HEK293 (cell line): ENCODE measurements at regions not wholly inside any gene's neighbourhood (a gene's known extent, or its start where the extent isn't known, plus 50 kb on each side); places are given as distances from the start of the nearest gene placed in this dataset.

Source experiments
- CTCF ChIA-PET: fragments of 350-600 bp; formaldehyde crosslinking; extraction: SDS; loops from one replicate; lab custom pipeline; 2021; ENCODE audit warnings: antibody characterized with exemption; lab: Yijun Ruan, JAX
- POLR2A ChIA-PET: fragments of 300-600 bp; formaldehyde crosslinking; extraction: SDS; loops from one replicate; lab custom pipeline; 2020; ENCODE audit warnings: antibody characterized with exemption, inconsistent platforms; lab: Yijun Ruan, JAX
- H3K27ac ChIP-seq: fragments of 200-500 bp; sonication (Bioruptor generic); 2 replicates; pipeline ENCODE4 v1.5.1; 2014; ENCODE audit warnings: low read depth, low read length, control low read depth, inconsistent platforms; ENCODE audit errors: extremely low read depth
- H3K36me3 ChIP-seq, 2 experiments: fragments of 200-500 bp in 1 of 2; sonication (Bioruptor generic) in 1 of 2; 1 replicate in 1 of 2; 2 replicates in 1 of 2; pipeline ENCODE4 v1.5.1; 2014 to 2017; ENCODE audit warnings: inconsistent platforms in 2 of 2, low read length in 2 of 2; ENCODE audit not compliant: control insufficient read depth in 2 of 2, insufficient read depth in 1 of 2
- H3K4me1 ChIP-seq: fragments of 200-500 bp; sonication (Bioruptor generic); 2 replicates; pipeline ENCODE4 v1.5.1; 2014; ENCODE audit warnings: mild to moderate bottlenecking, low read length, inconsistent platforms; ENCODE audit not compliant: control insufficient read depth, insufficient read depth
- H3K4me3 ChIP-seq: 2 replicates; pipeline ENCODE4 v1.5.1; 2011; ENCODE audit warnings: low read depth, mild to moderate bottlenecking, control low read depth, low read length, moderate library complexity
- H3K9me3 ChIP-seq: fragments of 200-500 bp; sonication (Bioruptor generic); 2 replicates; pipeline ENCODE4 v1.5.1; 2014; ENCODE audit warnings: low read depth, low read length, inconsistent platforms; ENCODE audit not compliant: control insufficient read depth, insufficient read depth
- BCL11B ChIP-seq: fragments of 450-650 bp; formaldehyde crosslinking; IDR thresholded peaks from 2 replicates; pipeline ENCODE4 v1.5.1; 2016; ENCODE audit warnings: low read depth, missing biosample characterization, missing genetic modification characterization
- KLF10 ChIP-seq: fragments of 450-650 bp; IDR thresholded peaks from 2 replicates; pipeline ENCODE4 v1.5.1; 2018; ENCODE audit warnings: missing biosample characterization, mild to moderate bottlenecking, missing genetic modification characterization
- OVOL3 ChIP-seq: fragments of 450-650 bp; formaldehyde crosslinking; IDR thresholded peaks from 2 replicates; pipeline ENCODE4 v1.5.1; 2016; ENCODE audit warnings: missing biosample characterization, missing genetic modification characterization
- PRDM1 ChIP-seq: fragments of 450-650 bp; formaldehyde crosslinking; IDR thresholded peaks from 2 replicates; pipeline ENCODE4; 2016; ENCODE audit warnings: missing biosample characterization, missing genetic modification characterization
- SP2 ChIP-seq: fragments of 450-650 bp; formaldehyde crosslinking; IDR thresholded peaks from 2 replicates; pipeline ENCODE4 v1.5.1; 2016; ENCODE audit warnings: missing biosample characterization, missing genetic modification characterization
- TCF7L2 ChIP-seq: IDR thresholded peaks from 2 replicates; pipeline ENCODE4 v1.6.1; 2011; ENCODE audit warnings: low read depth, mild to moderate bottlenecking, inconsistent platforms, low read length, moderate library complexity, borderline replicate concordance
- YY2 ChIP-seq: fragments of 450-650 bp; formaldehyde crosslinking; IDR thresholded peaks from 2 replicates; pipeline ENCODE4 v1.5.1; 2016; ENCODE audit warnings: missing biosample characterization, missing genetic modification characterization
- ZFHX2 ChIP-seq: fragments of 450-650 bp; formaldehyde crosslinking; conservative IDR thresholded peaks from 2 replicates; pipeline ENCODE4 v1.5.1; 2016; ENCODE audit warnings: missing biosample characterization, missing genetic modification characterization
- ZNF10 ChIP-seq: fragments of 450-650 bp; formaldehyde crosslinking; IDR thresholded peaks from 2 replicates; pipeline ENCODE4 v1.5.1; 2017; ENCODE audit warnings: missing biosample characterization, missing genetic modification characterization
- ZNF112 ChIP-seq: fragments of 450-650 bp; formaldehyde crosslinking; IDR thresholded peaks from 2 replicates; pipeline ENCODE4 v1.5.0; 2017; ENCODE audit warnings: missing biosample characterization, missing genetic modification characterization
- ZNF121 ChIP-seq: fragments of 450-650 bp; formaldehyde crosslinking; IDR thresholded peaks from 2 replicates; pipeline ENCODE4 v1.5.1; 2016; ENCODE audit warnings: missing biosample characterization, missing genetic modification characterization
- ZNF146 ChIP-seq: fragments of 450-650 bp; formaldehyde crosslinking; IDR thresholded peaks from 2 replicates; pipeline ENCODE4 v1.5.1; 2016; ENCODE audit warnings: missing biosample characterization, missing genetic modification characterization
- ZNF202 ChIP-seq: fragments of 450-650 bp; formaldehyde crosslinking; IDR thresholded peaks from 2 replicates; pipeline ENCODE4 v1.5.1; 2016; ENCODE audit warnings: missing biosample characterization, missing genetic modification characterization, borderline replicate concordance
- ZNF292 ChIP-seq: fragments of 450-650 bp; formaldehyde crosslinking; IDR thresholded peaks from 2 replicates; pipeline ENCODE4 v1.5.1; 2016; ENCODE audit warnings: low read depth, missing biosample characterization, missing genetic modification characterization, borderline replicate concordance
- ZNF324 ChIP-seq: fragments of 450-650 bp; formaldehyde crosslinking; IDR thresholded peaks from 2 replicates; pipeline ENCODE4 v1.5.1; 2016; ENCODE audit warnings: missing biosample characterization, missing genetic modification characterization
- ZNF37A ChIP-seq: fragments of 450-650 bp; IDR thresholded peaks from 2 replicates; pipeline ENCODE4 v1.5.1; 2018; ENCODE audit warnings: missing biosample characterization, missing genetic modification characterization
- ZNF391 ChIP-seq: fragments of 450-650 bp; formaldehyde crosslinking; IDR thresholded peaks from 2 replicates; pipeline ENCODE4 v1.5.1; 2016; ENCODE audit warnings: low read depth, missing biosample characterization, missing genetic modification characterization, borderline replicate concordance
- ZNF394 ChIP-seq: fragments of 450-650 bp; formaldehyde crosslinking; IDR thresholded peaks from 2 replicates; pipeline ENCODE4 v1.5.1; 2016; ENCODE audit warnings: missing biosample characterization, missing genetic modification characterization, mild to moderate bottlenecking, moderate library complexity, borderline replicate concordance
- ZNF404 ChIP-seq: fragments of 450-650 bp; formaldehyde crosslinking; IDR thresholded peaks from 2 replicates; pipeline ENCODE4 v1.5.1; 2017; ENCODE audit warnings: missing biosample characterization, missing genetic modification characterization
- ZNF501 ChIP-seq: fragments of 450-650 bp; formaldehyde crosslinking; IDR thresholded peaks from 2 replicates; pipeline ENCODE4 v1.5.1; 2016; ENCODE audit warnings: missing biosample characterization, missing genetic modification characterization
- ZNF560 ChIP-seq: fragments of 450-650 bp; formaldehyde crosslinking; IDR thresholded peaks from 2 replicates; pipeline ENCODE4 v1.5.1; 2017; ENCODE audit warnings: missing biosample characterization, missing genetic modification characterization, borderline replicate concordance
- ZNF747 ChIP-seq: fragments of 450-650 bp; formaldehyde crosslinking; IDR thresholded peaks from 2 replicates; pipeline ENCODE4 v1.5.1; 2016; ENCODE audit warnings: missing biosample characterization, missing genetic modification characterization
- ZSCAN16 ChIP-seq: fragments of 450-650 bp; formaldehyde crosslinking; IDR thresholded peaks from 2 replicates; pipeline ENCODE4 v1.5.1; 2016; ENCODE audit warnings: missing biosample characterization, missing genetic modification characterization
- TF ChIP-seq, protein P1 (sequence below): fragments of 450-650 bp; formaldehyde crosslinking; IDR thresholded peaks from 2 replicates; pipeline ENCODE4 v1.5.1; 2016; ENCODE audit warnings: missing biosample characterization, missing genetic modification characterization
- TF ChIP-seq, protein P2 (sequence below): fragments of 450-650 bp; formaldehyde crosslinking; IDR thresholded peaks from 2 replicates; pipeline ENCODE4 v1.5.1; 2016; ENCODE audit warnings: missing biosample characterization, missing genetic modification characterization
- TF ChIP-seq, protein P3 (sequence below): fragments of 450-650 bp; formaldehyde crosslinking; IDR thresholded peaks from 2 replicates; pipeline ENCODE4 v1.5.1; 2017; ENCODE audit warnings: missing biosample characterization, missing genetic modification characterization
- TF ChIP-seq, protein P4 (sequence below): fragments of 450-650 bp; formaldehyde crosslinking; IDR thresholded peaks from 2 replicates; pipeline ENCODE4 v1.5.1; 2016; ENCODE audit warnings: missing biosample characterization, missing genetic modification characterization

DNA sequence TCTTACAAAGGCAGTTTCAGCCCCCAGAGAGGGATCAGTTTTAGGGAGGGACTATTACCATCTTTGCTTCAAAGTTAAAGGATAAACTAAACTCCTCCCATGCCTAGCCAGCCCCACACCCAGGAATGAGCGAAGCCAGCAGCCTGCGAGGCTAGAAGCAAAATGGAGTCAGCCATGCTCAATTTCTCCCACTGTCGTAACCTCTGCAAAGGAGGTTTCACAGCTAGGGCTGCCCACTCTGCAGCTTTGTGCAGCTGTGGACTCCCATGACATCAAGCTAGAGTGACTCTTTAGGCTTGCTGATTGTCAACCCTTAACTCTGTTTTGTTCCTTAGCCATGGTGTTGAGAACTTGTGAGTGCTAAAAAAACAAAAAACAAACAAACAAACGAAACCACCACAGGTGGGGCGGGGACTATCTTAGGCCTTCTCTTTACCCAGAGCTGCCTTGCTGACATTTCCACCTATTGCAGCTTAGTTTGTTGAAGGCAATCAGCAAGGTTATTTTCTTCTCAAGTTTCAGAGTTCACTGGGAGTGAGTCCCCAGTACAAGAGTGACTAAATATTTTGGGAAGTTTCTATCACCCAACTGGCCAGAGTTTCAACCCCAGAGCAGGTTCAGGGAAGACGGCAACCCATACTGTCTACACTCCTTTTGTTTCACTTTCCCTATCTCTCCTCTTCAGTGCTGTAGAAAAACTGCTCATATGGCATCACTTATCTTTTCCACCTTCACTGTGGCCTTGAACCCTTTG is 592.1 kb downstream of the XIRP2 start:
- H3K27ac ChIP-seq, result no peak overlapping the region
- CTCF ChIA-PET, result no interaction called here
- TF ChIP-seq TCF7L2, result no peak
- TF ChIP-seq PRDM1, result no peak
- no peak for TF ChIP-seq ZNF202
- no peak for TF ChIP-seq OVOL3
- no peak for TF ChIP-seq ZNF10 (tag by site-specific recombination)
- TF ChIP-seq ZFHX2 (tag by site-specific recombination), result no peak
- no peak for TF ChIP-seq YY2 (tag by site-specific recombination)
- no peak for TF ChIP-seq ZNF324 (tag by site-specific recombination)
- no peak for TF ChIP-seq ZNF501 (tag by site-specific recombination)
- TF ChIP-seq, protein P1, sequence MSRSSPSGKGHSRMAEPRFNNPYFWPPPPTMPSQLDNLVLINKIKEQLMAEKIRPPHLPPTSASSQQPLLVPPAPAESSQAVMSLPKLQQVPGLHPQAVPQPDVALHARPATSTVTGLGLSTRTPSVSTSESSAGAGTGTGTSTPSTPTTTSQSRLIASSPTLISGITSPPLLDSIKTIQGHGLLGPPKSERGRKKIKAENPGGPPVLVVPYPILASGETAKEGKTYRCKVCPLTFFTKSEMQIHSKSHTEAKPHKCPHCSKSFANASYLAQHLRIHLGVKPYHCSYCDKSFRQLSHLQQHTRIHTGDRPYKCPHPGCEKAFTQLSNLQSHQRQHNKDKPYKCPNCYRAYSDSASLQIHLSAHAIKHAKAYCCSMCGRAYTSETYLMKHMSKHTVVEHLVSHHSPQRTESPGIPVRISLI (tag by site-specific recombination), result no peak
- TF ChIP-seq ZNF391, result no peak
- no peak for TF ChIP-seq ZNF560 (tag by site-specific recombination)
- TF ChIP-seq, protein P2, sequence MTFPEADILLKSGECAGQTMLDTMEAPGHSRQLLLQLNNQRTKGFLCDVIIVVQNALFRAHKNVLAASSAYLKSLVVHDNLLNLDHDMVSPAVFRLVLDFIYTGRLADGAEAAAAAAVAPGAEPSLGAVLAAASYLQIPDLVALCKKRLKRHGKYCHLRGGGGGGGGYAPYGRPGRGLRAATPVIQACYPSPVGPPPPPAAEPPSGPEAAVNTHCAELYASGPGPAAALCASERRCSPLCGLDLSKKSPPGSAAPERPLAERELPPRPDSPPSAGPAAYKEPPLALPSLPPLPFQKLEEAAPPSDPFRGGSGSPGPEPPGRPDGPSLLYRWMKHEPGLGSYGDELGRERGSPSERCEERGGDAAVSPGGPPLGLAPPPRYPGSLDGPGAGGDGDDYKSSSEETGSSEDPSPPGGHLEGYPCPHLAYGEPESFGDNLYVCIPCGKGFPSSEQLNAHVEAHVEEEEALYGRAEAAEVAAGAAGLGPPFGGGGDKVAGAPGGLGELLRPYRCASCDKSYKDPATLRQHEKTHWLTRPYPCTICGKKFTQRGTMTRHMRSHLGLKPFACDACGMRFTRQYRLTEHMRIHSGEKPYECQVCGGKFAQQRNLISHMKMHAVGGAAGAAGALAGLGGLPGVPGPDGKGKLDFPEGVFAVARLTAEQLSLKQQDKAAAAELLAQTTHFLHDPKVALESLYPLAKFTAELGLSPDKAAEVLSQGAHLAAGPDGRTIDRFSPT (tag by site-specific recombination), result no peak
- no peak for TF ChIP-seq ZNF292
- no peak for TF ChIP-seq ZNF146 (tag by site-specific recombination)
- no peak for TF ChIP-seq ZNF394 (tag by site-specific recombination)
- TF ChIP-seq, all 188 proteins: peak for 0
- Histone ChIP-seq H3K9me3 (no peaks in the 10 kb centered on the region), H3K4me3 (no peak overlapping the region), H3K36me3 (no peaks in the 10 kb centered on the region), H3K4me1 (0 out of 2 replicates have a peak, but pooled peaks cover 3% of the 10 kb centered on the region)
- POLR2A ChIA-PET, result no interaction called here

DNA sequence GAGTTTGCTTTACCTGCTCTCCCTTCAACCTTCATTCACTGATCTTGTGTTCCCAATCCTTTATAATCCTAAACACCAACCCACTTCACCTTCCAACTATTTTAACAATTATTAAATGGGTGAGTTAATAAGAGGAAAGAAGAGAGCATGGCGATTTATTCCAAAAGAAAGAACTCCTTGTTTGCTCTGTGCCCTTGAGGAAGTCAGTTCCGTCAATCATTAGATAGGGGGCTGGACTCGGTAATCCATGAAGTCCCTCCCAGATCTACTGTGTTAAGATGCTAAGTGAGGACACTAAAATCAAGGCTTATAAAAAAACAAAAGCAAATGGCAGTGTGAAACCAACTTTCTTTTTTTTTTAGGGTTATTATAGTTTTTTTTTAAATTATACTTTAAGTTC is 589.9 kb downstream of the XIRP2 start:
- Histone ChIP-seq H3K27ac (no peak overlapping the region), H3K9me3 (no peaks in the 10 kb centered on the region), H3K4me1 (0 out of 2 replicates have a peak, but pooled peaks cover 3% of the 10 kb centered on the region), H3K36me3 (no peaks in the 10 kb centered on the region), H3K4me3 (no peak overlapping the region)
- ChIA-PET POLR2A (no interaction called here), CTCF (no interaction called here)
- TF ChIP-seq KLF10 (tag by site-specific recombination) (no peak), ZNF404 (tag by site-specific recombination) (no peak), SP2 (tag by site-specific recombination) (no peak), ZNF37A (tag by site-specific recombination) (no peak), ZSCAN16 (tag by site-specific recombination) (no peak), TCF7L2 (no peak), ZNF391 (no peak), ZNF121 (tag by site-specific recombination) (no peak), ZNF747 (tag by site-specific recombination) (no peak), BCL11B (tag by site-specific recombination) (no peak), ZNF112 (no peak)
- TF ChIP-seq, protein P3, sequence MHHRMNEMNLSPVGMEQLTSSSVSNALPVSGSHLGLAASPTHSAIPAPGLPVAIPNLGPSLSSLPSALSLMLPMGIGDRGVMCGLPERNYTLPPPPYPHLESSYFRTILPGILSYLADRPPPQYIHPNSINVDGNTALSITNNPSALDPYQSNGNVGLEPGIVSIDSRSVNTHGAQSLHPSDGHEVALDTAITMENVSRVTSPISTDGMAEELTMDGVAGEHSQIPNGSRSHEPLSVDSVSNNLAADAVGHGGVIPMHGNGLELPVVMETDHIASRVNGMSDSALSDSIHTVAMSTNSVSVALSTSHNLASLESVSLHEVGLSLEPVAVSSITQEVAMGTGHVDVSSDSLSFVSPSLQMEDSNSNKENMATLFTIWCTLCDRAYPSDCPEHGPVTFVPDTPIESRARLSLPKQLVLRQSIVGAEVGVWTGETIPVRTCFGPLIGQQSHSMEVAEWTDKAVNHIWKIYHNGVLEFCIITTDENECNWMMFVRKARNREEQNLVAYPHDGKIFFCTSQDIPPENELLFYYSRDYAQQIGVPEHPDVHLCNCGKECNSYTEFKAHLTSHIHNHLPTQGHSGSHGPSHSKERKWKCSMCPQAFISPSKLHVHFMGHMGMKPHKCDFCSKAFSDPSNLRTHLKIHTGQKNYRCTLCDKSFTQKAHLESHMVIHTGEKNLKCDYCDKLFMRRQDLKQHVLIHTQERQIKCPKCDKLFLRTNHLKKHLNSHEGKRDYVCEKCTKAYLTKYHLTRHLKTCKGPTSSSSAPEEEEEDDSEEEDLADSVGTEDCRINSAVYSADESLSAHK (tag by site-specific recombination), result no peak
- TF ChIP-seq, protein P4, sequence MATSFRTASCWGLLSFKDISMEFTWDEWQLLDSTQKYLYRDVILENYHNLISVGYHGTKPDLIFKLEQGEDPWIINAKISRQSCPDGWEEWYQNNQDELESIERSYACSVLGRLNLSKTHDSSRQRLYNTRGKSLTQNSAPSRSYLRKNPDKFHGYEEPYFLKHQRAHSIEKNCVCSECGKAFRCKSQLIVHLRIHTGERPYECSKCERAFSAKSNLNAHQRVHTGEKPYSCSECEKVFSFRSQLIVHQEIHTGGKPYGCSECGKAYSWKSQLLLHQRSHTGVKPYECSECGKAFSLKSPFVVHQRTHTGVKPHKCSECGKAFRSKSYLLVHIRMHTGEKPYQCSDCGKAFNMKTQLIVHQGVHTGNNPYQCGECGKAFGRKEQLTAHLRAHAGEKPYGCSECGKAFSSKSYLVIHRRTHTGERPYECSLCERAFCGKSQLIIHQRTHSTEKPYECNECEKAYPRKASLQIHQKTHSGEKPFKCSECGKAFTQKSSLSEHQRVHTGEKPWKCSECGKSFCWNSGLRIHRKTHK (tag by site-specific recombination), result no peak
